ENCODE measurements at regions not wholly inside any gene's neighbourhood (a gene's known extent, or its start where the extent isn't known, plus 50 kb on each side); places are given as distances from the start of the nearest gene placed in this dataset.

DNA sequence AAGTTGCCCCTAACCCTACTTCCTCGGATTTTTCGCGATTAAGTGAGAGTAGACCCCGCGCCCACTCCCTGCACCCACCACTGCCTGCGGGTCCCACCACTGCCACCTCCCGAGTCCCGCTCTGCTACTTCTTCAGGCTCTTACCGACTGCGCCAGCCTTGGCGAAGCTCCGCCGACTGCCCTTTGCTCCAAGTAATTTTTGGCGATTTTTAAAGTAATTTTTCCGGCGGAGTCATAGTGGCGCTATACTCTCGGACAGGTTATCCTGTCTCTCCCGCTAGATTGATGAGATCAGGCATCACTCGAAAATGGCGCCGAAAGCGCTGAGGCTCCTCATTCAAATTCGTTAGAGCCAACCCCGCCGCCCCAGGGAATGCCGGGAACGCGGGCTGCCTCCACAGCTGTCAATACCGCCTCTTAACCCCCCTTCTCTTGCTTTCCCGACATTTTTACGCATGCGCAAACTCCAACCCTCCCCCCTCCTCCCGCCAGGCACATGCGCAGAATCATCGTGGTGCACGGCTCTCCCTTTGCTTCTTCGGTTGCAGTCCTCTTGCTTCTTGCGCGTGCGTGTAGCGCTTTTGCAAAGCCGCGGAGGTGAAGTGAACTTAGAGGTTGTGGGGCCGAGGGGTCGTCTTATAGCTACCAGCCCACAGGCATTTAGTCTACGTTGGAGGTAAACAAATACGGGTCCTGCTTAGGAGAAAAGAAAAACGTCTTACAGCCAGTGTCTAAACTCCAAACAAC lies 66.6 kb downstream of the KCNRG start:
- DNase-seq (ENCODE audit: low read depth in 2 of 2), result peak; percentile 98 to 99
- Histone ChIP-seq H3K9me3 (ENCODE audit: control insufficient read depth, insufficient read depth, low read depth, low read length) (no peaks in the 10 kb centered on the region), H3K4me2 (ENCODE audit: extremely low read depth, insufficient read depth, low read length) (peak overlapping the region; percentile 82), H4K20me1 (ENCODE audit: control insufficient read depth, extremely low read depth, insufficient read depth, low read length) (no peaks in the 10 kb centered on the region), H3K36me3 (ENCODE audit: control insufficient read depth, insufficient read depth, low read length) (no peaks in the 10 kb centered on the region), H3K9ac (ENCODE audit: insufficient read depth, low read length) (peak overlapping the region; percentile 89), H3K4me1 (ENCODE audit: control insufficient read depth, extremely low read depth, insufficient read depth, low read length) (peaks cover 10% of the 10 kb centered on the region), H2AFZ (ENCODE audit: low read length) (peak overlapping the region; percentile 84), H3K4me3 (replicated peaks in 1 of 4; ENCODE audit: control extremely low read depth in 1 of 4, insufficient read depth in 1 of 4, low read depth in 3 of 4, low read length in 4 of 4) (peak overlapping the region; percentile 65 to 98 (median 94)), H3K27me3 (ENCODE audit: control insufficient read depth, insufficient read depth, low read length) (no peaks in the 10 kb centered on the region), H3K27ac (ENCODE audit: insufficient read depth, low read length) (peak overlapping the region; percentile 94), H3K79me2 (ENCODE audit: control insufficient read depth, insufficient read depth, low read length) (peaks cover 78% of the 10 kb centered on the region)
- no peak for TF ChIP-seq EZH2 (IDR thresholded peaks at IDR 0.05; ENCODE audit: low read length, missing control alignments)
- TF ChIP-seq, protein P1, sequence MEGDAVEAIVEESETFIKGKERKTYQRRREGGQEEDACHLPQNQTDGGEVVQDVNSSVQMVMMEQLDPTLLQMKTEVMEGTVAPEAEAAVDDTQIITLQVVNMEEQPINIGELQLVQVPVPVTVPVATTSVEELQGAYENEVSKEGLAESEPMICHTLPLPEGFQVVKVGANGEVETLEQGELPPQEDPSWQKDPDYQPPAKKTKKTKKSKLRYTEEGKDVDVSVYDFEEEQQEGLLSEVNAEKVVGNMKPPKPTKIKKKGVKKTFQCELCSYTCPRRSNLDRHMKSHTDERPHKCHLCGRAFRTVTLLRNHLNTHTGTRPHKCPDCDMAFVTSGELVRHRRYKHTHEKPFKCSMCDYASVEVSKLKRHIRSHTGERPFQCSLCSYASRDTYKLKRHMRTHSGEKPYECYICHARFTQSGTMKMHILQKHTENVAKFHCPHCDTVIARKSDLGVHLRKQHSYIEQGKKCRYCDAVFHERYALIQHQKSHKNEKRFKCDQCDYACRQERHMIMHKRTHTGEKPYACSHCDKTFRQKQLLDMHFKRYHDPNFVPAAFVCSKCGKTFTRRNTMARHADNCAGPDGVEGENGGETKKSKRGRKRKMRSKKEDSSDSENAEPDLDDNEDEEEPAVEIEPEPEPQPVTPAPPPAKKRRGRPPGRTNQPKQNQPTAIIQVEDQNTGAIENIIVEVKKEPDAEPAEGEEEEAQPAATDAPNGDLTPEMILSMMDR (conservative IDR thresholded peaks at IDR 0.05 in 1 of 2, IDR thresholded peaks at IDR 0.05 in 1 of 2; ENCODE audit: low read depth in 1 of 2, low read length in 2 of 2), result no peak

DNA sequence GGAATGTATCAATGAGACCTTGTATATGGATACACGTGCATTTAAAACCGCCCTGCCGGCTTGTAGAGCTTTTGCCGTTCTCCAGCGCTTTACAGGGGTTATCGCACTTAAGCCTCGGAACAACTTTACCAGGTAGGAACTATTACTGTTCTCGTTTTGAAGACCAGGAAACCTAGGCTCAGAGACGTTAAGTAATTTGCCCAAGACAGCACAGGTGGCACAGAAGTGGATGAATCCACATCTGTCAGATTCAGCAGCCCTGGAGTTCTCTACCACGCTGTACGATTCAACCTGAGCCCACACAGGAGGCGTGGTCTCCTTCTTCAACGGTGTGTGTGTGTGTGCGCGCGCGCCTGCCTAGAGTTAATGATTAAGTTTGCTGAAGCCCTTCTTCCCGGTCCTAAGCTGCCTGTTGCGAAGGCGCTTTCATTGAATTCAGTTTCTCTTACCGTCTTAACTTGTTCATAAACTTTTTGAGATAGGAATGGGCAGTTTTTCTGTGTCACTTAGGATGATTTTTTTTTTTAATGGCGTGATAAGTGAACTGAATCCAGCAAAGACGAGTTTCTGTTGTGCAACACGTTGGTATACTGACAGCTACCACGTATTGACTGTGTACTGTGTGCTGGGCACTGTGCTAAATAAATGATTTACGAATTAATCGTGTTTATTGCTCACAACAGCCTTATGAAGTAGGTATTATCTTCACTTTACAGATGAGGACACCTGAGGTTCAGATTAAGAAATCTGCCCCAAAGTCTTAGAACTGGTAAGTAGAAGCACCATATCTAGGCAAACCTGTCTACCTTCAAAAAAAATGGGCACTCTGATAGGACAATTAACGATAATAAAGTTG lies 67.4 kb downstream of the KCNRG start:
- H2AFZ ChIP-seq (ENCODE audit: low read length), result peak overlapping the region; percentile 84
- DNase-seq (ENCODE audit: low read depth in 2 of 2), result peak; percentile 69 to 83

More for the DNA sequence above, 67.4 kb downstream of the KCNRG start:
- H3K36me3 ChIP-seq (ENCODE audit: control insufficient read depth, insufficient read depth, low read length), result no peaks in the 10 kb centered on the region
- no peak for TF ChIP-seq EZH2 (IDR thresholded peaks at IDR 0.05; ENCODE audit: low read length, missing control alignments)
- TF ChIP-seq, protein P1 (conservative IDR thresholded peaks at IDR 0.05 in 1 of 2, IDR thresholded peaks at IDR 0.05 in 1 of 2; ENCODE audit: low read depth in 1 of 2, low read length in 2 of 2), result no peak
- H3K4me2 ChIP-seq (ENCODE audit: extremely low read depth, insufficient read depth, low read length), result peak overlapping the region; percentile 82
- no peaks in the 10 kb centered on the region for H4K20me1 ChIP-seq (ENCODE audit: control insufficient read depth, extremely low read depth, insufficient read depth, low read length)
- H3K9me3 ChIP-seq (ENCODE audit: control insufficient read depth, insufficient read depth, low read depth, low read length), result no peaks in the 10 kb centered on the region
- peak overlapping the region; percentile 65 to 95 (median 72) for H3K4me3 ChIP-seq (replicated peaks in 1 of 4; ENCODE audit: control extremely low read depth in 1 of 4, insufficient read depth in 1 of 4, low read depth in 3 of 4, low read length in 4 of 4)
- peaks cover 8% of the 10 kb centered on the region for H3K4me1 ChIP-seq (ENCODE audit: control insufficient read depth, extremely low read depth, insufficient read depth, low read length)
- peak overlapping the region; percentile 46 for H3K27ac ChIP-seq (ENCODE audit: insufficient read depth, low read length)
- H3K79me2 ChIP-seq (ENCODE audit: control insufficient read depth, insufficient read depth, low read length), result peaks cover 73% of the 10 kb centered on the region
- H3K27me3 ChIP-seq (ENCODE audit: control insufficient read depth, insufficient read depth, low read length), result no peaks in the 10 kb centered on the region
- peak overlapping the region; percentile 21 for H3K9ac ChIP-seq (ENCODE audit: insufficient read depth, low read length)

Data from fibroblast of lung (primary cell).